ENCODE measurements at regions not wholly inside any gene's neighbourhood (a gene's known extent, or its start where the extent isn't known, plus 50 kb on each side); places are given as distances from the start of the nearest gene placed in this dataset.

- peak; percentile 74 for TF ChIP-seq MEF2A (IDR thresholded peaks at IDR 0.05; ENCODE audit: control insufficient read depth, low read depth, low read length)
- peak; percentile 65; the same call in 1 of the 2 replicates for TF ChIP-seq TCFL5 (CRISPR knock-in tag; conservative IDR thresholded peaks at IDR 0.05)
- peak; percentile 43; the same call in 1 of the 2 replicates for TF ChIP-seq ZNF696 (CRISPR knock-in tag; conservative IDR thresholded peaks at IDR 0.05)
- no peak for TF ChIP-seq MCM2 (IDR thresholded peaks at IDR 0.05; ENCODE audit: low read depth)
- peak; percentile 96 for TF ChIP-seq ZNF197 (CRISPR knock-in tag; IDR thresholded peaks at IDR 0.05; ENCODE audit: low read depth)
- no peak for TF ChIP-seq ZFX (CRISPR knock-in tag; IDR thresholded peaks at IDR 0.05)
- TF ChIP-seq ILF3 (IDR thresholded peaks at IDR 0.05; ENCODE audit: borderline replicate concordance) = peak; percentile 97; the same call in 1 of the 2 replicates
- peak; percentile 99 for TF ChIP-seq MTA2 (IDR thresholded peaks at IDR 0.05; ENCODE audit: low read depth)
- TF ChIP-seq, protein P1, sequence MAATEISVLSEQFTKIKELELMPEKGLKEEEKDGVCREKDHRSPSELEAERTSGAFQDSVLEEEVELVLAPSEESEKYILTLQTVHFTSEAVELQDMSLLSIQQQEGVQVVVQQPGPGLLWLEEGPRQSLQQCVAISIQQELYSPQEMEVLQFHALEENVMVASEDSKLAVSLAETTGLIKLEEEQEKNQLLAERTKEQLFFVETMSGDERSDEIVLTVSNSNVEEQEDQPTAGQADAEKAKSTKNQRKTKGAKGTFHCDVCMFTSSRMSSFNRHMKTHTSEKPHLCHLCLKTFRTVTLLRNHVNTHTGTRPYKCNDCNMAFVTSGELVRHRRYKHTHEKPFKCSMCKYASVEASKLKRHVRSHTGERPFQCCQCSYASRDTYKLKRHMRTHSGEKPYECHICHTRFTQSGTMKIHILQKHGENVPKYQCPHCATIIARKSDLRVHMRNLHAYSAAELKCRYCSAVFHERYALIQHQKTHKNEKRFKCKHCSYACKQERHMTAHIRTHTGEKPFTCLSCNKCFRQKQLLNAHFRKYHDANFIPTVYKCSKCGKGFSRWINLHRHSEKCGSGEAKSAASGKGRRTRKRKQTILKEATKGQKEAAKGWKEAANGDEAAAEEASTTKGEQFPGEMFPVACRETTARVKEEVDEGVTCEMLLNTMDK (IDR thresholded peaks at IDR 0.05; ENCODE audit: borderline replicate concordance, insufficient read depth, low read depth, low read length, poor library complexity, severe bottlenecking) = no peak
- no peak for TF ChIP-seq PHB (CRISPR knock-in tag; IDR thresholded peaks at IDR 0.05)
- peak; percentile 92 for TF ChIP-seq FOXJ2 (tag; IDR thresholded peaks at IDR 0.05)
- TF ChIP-seq ZNF12 (CRISPR knock-in tag; IDR thresholded peaks at IDR 0.05) = 0 out of 2 replicates have a peak, but pooled peaks have one; percentile 40
- 0 out of 2 replicates have a peak, but pooled peaks have one; percentile 31 for TF ChIP-seq CEBPG (CRISPR knock-in tag; IDR thresholded peaks at IDR 0.05)
- TF ChIP-seq CEBPG (tag; conservative IDR thresholded peaks at IDR 0.05 in 1 of 2, IDR thresholded peaks at IDR 0.05 in 1 of 2) = peak; percentile 47 to 80; a peak in 2 of 4 replicates
- TF ChIP-seq ZNF407 (IDR thresholded peaks at IDR 0.05; ENCODE audit: low read depth) = no peak
- no peak for TF ChIP-seq KDM2B (CRISPR knock-in tag; IDR thresholded peaks at IDR 0.05)
- peak in 1 of 2 experiments; percentile 94; a peak in 2 of 4 replicates for TF ChIP-seq NONO (IDR thresholded peaks at IDR 0.05; ENCODE audit: low read depth in 2 of 2, low read length in 1 of 2)
- no peak for TF ChIP-seq ZNF217 (CRISPR knock-in tag; IDR thresholded peaks at IDR 0.05)
These were observed 241.4 kb downstream of the EDEM1 start (continued) for GRCh38 chr3:5428607-5429516.
